Mesothelial cell of epicardium (in vitro differentiated cells): ENCODE measurements at regions not wholly inside any gene's neighbourhood (a gene's known extent, or its start where the extent isn't known, plus 50 kb on each side); places are given as distances from the start of the nearest gene placed in this dataset.

Experiments used
- DNase-seq, 2 experiments: peaks; one replicate each; pipeline ENCODE4 v3.0.0; 2021; ENCODE audit warnings: low spot score in 2 of 2; ENCODE audit not compliant: unreplicated experiment in 2 of 2
- H3K27ac Mint-ChIP-seq: 2 replicates; pipeline ENCODE4 v1.8.0; 2021; ENCODE audit warnings: mixed read lengths
- H3K27me3 Mint-ChIP-seq: 2 replicates; pipeline ENCODE4 v1.8.0; 2021; ENCODE audit warnings: low read depth, mixed read lengths
- H3K36me3 Mint-ChIP-seq: 2 replicates; pipeline ENCODE4 v1.8.0; 2021; ENCODE audit warnings: mixed read lengths
- H3K4me1 Mint-ChIP-seq: 2 replicates; pipeline ENCODE4 v1.8.0; 2021; ENCODE audit warnings: mixed read lengths
- H3K4me3 Mint-ChIP-seq: 2 replicates; pipeline ENCODE4 v1.8.0; 2021; ENCODE audit warnings: mild to moderate bottlenecking, moderate library complexity, mixed read lengths
- H3K9me3 Mint-ChIP-seq: 2 replicates; pipeline ENCODE4 v1.8.0; 2021; ENCODE audit warnings: mixed read lengths
- TF ChIP-seq, protein P1 (sequence below): fragments of 200-600 bp; sonication (generic); IDR thresholded peaks from one replicate; pipeline ENCODE4 v1.5.0; 2021; ENCODE audit warnings: antibody characterized with exemption; ENCODE audit not compliant: unreplicated experiment

DNA sequence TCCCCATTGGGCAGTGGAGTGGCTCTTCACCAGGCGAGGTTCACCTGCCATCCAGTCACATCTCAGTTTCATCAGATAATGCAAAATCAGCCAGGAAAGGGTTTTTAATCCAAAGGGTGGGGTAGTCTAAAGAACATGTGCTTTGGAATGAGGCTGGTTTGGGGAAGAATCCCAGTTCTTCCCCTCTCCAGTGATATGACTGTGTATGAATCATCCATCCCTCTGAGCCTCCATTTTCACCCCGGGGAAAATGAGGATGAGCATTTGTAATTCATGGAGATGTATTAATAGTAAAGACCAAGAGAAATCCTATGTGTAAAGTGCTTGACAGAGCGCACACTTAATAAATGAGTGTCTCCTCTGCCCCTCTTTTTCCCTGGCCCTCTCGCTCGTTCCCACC, 215.1 kb upstream of the FGGY start:
- peaks cover 49% of the 10 kb centered on the region for H3K4me1 Mint-ChIP-seq
- no peak overlapping the region for H3K4me3 Mint-ChIP-seq
- DNase-seq, result no peak
- H3K27ac Mint-ChIP-seq, result no peak overlapping the region
- TF ChIP-seq, protein P1, sequence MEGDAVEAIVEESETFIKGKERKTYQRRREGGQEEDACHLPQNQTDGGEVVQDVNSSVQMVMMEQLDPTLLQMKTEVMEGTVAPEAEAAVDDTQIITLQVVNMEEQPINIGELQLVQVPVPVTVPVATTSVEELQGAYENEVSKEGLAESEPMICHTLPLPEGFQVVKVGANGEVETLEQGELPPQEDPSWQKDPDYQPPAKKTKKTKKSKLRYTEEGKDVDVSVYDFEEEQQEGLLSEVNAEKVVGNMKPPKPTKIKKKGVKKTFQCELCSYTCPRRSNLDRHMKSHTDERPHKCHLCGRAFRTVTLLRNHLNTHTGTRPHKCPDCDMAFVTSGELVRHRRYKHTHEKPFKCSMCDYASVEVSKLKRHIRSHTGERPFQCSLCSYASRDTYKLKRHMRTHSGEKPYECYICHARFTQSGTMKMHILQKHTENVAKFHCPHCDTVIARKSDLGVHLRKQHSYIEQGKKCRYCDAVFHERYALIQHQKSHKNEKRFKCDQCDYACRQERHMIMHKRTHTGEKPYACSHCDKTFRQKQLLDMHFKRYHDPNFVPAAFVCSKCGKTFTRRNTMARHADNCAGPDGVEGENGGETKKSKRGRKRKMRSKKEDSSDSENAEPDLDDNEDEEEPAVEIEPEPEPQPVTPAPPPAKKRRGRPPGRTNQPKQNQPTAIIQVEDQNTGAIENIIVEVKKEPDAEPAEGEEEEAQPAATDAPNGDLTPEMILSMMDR, result no peak
- no peaks in the 10 kb centered on the region for H3K27me3 Mint-ChIP-seq
- H3K36me3 Mint-ChIP-seq, result no peaks in the 10 kb centered on the region
- no peaks in the 10 kb centered on the region for H3K9me3 Mint-ChIP-seq

DNA sequence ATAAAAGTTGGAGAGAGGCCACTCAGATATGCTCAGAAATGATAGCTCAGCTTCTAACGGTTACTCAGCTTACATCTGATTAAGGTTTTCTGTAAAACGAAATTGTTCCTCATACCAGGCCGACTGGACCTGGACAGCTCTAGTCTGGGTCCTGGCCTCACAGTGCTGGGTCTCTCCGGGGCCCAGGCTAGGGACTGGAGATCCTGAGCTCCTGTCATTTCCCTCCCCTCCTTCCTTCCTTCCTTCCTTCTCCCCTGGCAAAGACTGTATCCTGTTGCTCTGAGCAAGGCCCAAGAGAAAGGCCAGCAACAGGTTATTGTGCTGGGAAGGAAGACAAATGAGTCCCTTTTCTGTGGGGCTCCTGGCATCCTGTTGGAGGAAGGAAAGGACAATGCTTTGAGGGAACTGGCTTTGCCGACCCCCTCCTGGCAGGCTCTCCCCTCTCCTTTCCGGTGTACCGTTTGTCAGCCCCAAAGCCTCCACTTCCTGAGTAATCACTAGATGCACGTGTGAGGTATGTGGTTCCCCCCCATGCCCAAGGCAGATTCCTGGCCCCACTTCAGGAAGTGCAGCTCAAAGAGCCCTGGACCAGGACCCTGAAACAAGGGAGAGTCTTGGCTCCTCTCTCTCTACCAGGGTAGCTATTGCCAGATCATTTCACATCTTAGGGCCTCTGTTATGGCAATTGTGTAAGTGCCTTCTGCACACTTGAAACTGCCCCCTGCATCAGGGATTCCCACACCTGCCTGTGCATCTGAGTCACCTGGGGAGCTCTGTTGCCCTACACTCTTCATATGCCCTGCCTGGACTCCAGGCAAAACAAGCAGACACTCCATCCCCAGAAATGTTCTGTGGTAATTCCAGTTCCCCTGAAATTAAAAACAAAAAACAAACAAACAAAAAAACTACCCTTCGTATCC, 212.7 kb upstream of the FGGY start:
- H3K27ac Mint-ChIP-seq, result peak overlapping the region; percentile 61
- H3K9me3 Mint-ChIP-seq, result peaks cover 5% of the 10 kb centered on the region
- TF ChIP-seq, protein P1, result no peak
- H3K4me1 Mint-ChIP-seq, result peaks cover 27% of the 10 kb centered on the region
- H3K36me3 Mint-ChIP-seq, result peaks cover 3% of the 10 kb centered on the region
- DNase-seq, result no peak
- no peaks in the 10 kb centered on the region for H3K27me3 Mint-ChIP-seq
- no peak overlapping the region for H3K4me3 Mint-ChIP-seq

DNA sequence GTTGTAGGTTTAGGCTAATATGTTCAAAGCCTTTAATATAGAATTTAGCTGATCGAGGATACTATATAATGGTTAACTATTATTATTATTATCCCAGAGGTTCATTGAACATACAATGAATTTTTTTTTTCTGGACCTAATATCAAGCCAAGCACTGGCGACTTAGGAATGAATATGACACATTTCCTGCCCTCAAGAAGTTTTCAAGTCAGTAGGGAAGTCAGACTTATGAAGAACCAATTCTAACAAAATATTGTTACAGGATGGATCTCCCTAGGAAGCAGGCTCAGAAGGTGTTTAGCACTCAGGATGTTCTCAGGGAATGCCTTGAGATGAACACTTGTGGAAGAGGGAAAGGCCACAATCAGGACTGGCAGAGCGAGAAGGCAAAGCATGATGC, 211.8 kb upstream of the FGGY start:
- no peak overlapping the region for H3K4me3 Mint-ChIP-seq

DNA sequence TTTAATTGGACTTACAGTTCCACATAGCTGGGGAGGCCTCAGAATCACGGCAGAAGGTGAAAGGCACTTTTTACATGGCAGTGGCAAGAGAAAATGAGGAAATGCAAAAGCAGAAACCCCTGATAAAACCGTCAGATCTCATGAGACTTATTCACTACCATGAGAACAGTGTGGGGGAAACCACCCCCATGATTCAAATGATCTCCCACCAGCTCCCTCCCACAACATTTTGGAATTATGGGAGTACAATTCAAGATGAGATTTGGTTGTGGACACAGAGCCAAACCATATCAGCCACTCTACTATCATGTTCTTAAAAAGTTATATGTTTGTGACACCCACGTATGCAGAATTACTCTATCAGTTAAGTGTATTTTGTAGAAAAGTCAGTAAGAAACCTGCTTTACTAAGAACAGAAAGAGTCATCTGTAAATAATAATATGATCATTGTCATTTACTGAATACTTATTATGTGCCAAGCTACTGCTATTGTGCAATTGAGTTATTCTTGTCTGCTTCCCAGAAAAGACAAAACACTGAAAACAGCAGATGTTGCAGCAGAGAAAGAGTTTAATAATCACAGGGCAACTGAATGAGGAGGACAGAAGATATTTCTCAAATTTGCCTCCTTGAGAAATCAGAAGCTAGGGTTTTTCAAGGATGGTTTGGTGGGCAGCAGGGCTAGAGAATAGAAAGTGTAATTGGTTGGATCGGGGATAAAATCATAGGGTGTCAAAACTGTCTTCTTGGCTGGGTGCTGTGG, 207.7 kb upstream of the FGGY start:
- Mint-ChIP-seq H3K27me3 (no peaks in the 10 kb centered on the region), H3K4me1 (peaks cover 13% of the 10 kb centered on the region), H3K27ac (no peak overlapping the region), H3K36me3 (peaks cover 5% of the 10 kb centered on the region), H3K9me3 (peaks cover 9% of the 10 kb centered on the region), H3K4me3 (no peak overlapping the region)
- no peak for DNase-seq
- TF ChIP-seq, protein P1, result no peak

More for the DNA sequence above, 211.8 kb upstream of the FGGY start:
- no peak for DNase-seq
- TF ChIP-seq, protein P1, result no peak
- H3K27me3 Mint-ChIP-seq, result no peaks in the 10 kb centered on the region
- H3K36me3 Mint-ChIP-seq, result peaks cover 5% of the 10 kb centered on the region
- H3K27ac Mint-ChIP-seq, result no peak overlapping the region
- peaks cover 18% of the 10 kb centered on the region for H3K4me1 Mint-ChIP-seq
- peaks cover 9% of the 10 kb centered on the region for H3K9me3 Mint-ChIP-seq

DNA sequence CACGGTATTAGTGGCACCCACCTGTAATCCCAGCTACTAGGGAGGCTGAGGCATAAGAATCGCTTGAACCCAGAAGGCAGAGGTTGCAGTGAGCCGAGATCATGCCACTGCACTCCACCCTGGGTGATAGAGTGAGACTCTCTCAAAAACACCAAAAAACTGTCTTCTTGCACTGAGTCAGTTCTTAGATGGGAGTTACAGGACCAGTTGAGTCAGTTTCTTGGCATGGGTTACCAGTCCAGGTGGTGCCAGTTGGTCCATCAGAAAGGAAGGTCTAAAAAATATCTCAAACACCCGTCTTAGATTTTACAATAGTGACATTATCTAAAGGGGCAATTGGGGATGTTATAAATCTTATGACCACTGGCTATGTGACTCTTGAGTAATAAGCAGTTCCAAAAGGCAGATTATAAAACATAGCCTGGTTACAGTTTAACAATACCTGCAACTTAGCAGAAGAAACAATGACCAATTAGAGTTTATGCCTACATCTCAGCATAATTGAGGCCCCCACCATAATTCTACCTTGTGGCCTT, 206.9 kb upstream of the FGGY start:
- Mint-ChIP-seq H3K27ac (no peak overlapping the region), H3K4me1 (peaks cover 8% of the 10 kb centered on the region), H3K4me3 (no peak overlapping the region), H3K9me3 (peaks cover 9% of the 10 kb centered on the region), H3K36me3 (peaks cover 5% of the 10 kb centered on the region), H3K27me3 (no peaks in the 10 kb centered on the region)
- DNase-seq, result no peak
- TF ChIP-seq, protein P1, result no peak
